Neutrophil (primary cell): ENCODE measurements at regions not wholly inside any gene's neighbourhood (a gene's known extent, or its start where the extent isn't known, plus 50 kb on each side); places are given as distances from the start of the nearest gene placed in this dataset.

Experiments used
- H3K27ac ChIP-seq: fragments of 200-600 bp; sonication (generic); 2 replicates; pipeline ENCODE4 v1.5.1; 2016; ENCODE audit warnings: mild to moderate bottlenecking, moderate library complexity
- H3K27me3 ChIP-seq: fragments of 200-600 bp; sonication (generic); 2 replicates; pipeline ENCODE4 v1.6.0; 2016; ENCODE audit warnings: mild to moderate bottlenecking
- H3K36me3 ChIP-seq: fragments of 200-600 bp; sonication (generic); 2 replicates; pipeline ENCODE4 v1.5.1; 2017
- H3K4me1 ChIP-seq, 2 experiments: fragments of 200-600 bp in 1 of 2; sonication (generic) in 1 of 2; 1 replicate in 1 of 2; 2 replicates in 1 of 2; pipeline versions ENCODE4 v1.5.1 to v1.6.1; 2013 to 2016; ENCODE audit warnings: low read depth in 1 of 2, low read length in 1 of 2, mild to moderate bottlenecking in 1 of 2, moderate library complexity in 1 of 2; ENCODE audit not compliant: control insufficient read depth in 1 of 2, insufficient read depth in 1 of 2
- H3K4me3 ChIP-seq, 2 experiments: fragments of 200-600 bp in 1 of 2; sonication (generic) in 1 of 2; 1 replicate in 1 of 2; 2 replicates in 1 of 2; pipeline ENCODE4 v1.5.1; 2013 to 2016; ENCODE audit warnings: low read depth in 1 of 2, low read length in 1 of 2, mild to moderate bottlenecking in 1 of 2, moderate library complexity in 1 of 2
- H3K9me3 ChIP-seq: fragments of 200-600 bp; sonication (generic); 2 replicates; pipeline ENCODE4 v1.5.1; 2016
- CTCF ChIP-seq: fragments of 200-600 bp; sonication (generic); IDR thresholded peaks from 2 replicates; pipeline ENCODE4 v1.5.1; 2016; ENCODE audit warnings: antibody characterized with exemption

- no peak for TF ChIP-seq CTCF
- H3K9me3 ChIP-seq, result no peaks in the 10 kb centered on the region
- no peaks in the 10 kb centered on the region for H3K36me3 ChIP-seq
These were observed 2157.1 kb downstream of the NCAM2 start for GRCh38 chr21:23155281-23155680.

GRCh38 chr21:23160914-23161313 is 2162.7 kb downstream of the NCAM2 start:
- Histone ChIP-seq H3K27me3 (no peaks in the 10 kb centered on the region), H3K36me3 (no peaks in the 10 kb centered on the region), H3K4me3 (no peak overlapping the region), H3K9me3 (no peaks in the 10 kb centered on the region), H3K4me1 (no peaks in the 10 kb centered on the region), H3K27ac (no peak overlapping the region)
- no peak for TF ChIP-seq CTCF

More at GRCh38 chr21:23155281-23155680, 2157.1 kb downstream of the NCAM2 start:
- Histone ChIP-seq H3K4me3 (no peak overlapping the region), H3K27ac (no peak overlapping the region), H3K4me1 (no peaks in the 10 kb centered on the region), H3K27me3 (no peaks in the 10 kb centered on the region)

GRCh38 chr21:23162198-23162946 is 2164.2 kb downstream of the NCAM2 start:
- no peak overlapping the region for H3K4me3 ChIP-seq
- no peaks in the 10 kb centered on the region for H3K27me3 ChIP-seq
- no peak for TF ChIP-seq CTCF
- H3K4me1 ChIP-seq, result no peaks in the 10 kb centered on the region
- H3K9me3 ChIP-seq, result no peaks in the 10 kb centered on the region
- H3K36me3 ChIP-seq, result no peaks in the 10 kb centered on the region
- H3K27ac ChIP-seq, result no peak overlapping the region
